CD4-positive, alpha-beta memory T cell (primary cell): ENCODE measurements at regions not wholly inside any gene's neighbourhood (a gene's known extent, or its start where the extent isn't known, plus 50 kb on each side); places are given as distances from the start of the nearest gene placed in this dataset.

Source experiments
- CTCF ChIA-PET: fragments of 350-600 bp; sonication (Branson Sonifier 250); formaldehyde crosslinking; loops from one replicate; lab custom pipeline; 2021; ENCODE audit warnings: inconsistent platforms; ENCODE audit not compliant: partially characterized antibody; lab: Charles Lee
- POLR2A ChIA-PET: fragments of 350-600 bp; sonication (Branson Sonifier 250); formaldehyde crosslinking; loops from one replicate; lab custom pipeline; 2021; ENCODE audit not compliant: partially characterized antibody; lab: Charles Lee
- DNase-seq, 5 donors: peaks; one replicate each; pipeline versions ENCODE4 v3.0.0 to v3.0.0-alpha.2; 2020 to 2022; ENCODE audit warnings: mixed read lengths in 1 of 5
- H3K27ac ChIP-seq: one replicate; pipeline ENCODE4 v1.7.0; 2013; ENCODE audit warnings: low read depth, low read length
- H3K27me3 ChIP-seq: 2 replicates; pipeline ENCODE4 v1.7.0; 2013; ENCODE audit warnings: mild to moderate bottlenecking, low read length, moderate library complexity; ENCODE audit not compliant: insufficient read depth
- H3K36me3 ChIP-seq: 2 replicates; pipeline ENCODE4 v1.7.0; 2013; ENCODE audit warnings: mild to moderate bottlenecking, low read length, moderate library complexity; ENCODE audit not compliant: insufficient read depth
- H3K4me1 ChIP-seq: 2 replicates; pipeline ENCODE4 v1.7.0; 2013; ENCODE audit warnings: mild to moderate bottlenecking, low read length, moderate library complexity; ENCODE audit not compliant: insufficient read depth
- H3K4me3 ChIP-seq, 2 donors: one replicate each; pipeline ENCODE4 v1.7.0; 2013; ENCODE audit warnings: low read length in 2 of 2, mild to moderate bottlenecking in 1 of 2
- H3K9me3 ChIP-seq, 2 donors: one replicate each; pipeline ENCODE4 v1.7.0; 2013; ENCODE audit warnings: low read length in 2 of 2, control low read depth in 1 of 2; ENCODE audit not compliant: control insufficient read depth in 1 of 2
- H3K27ac Mint-ChIP-seq, 7 donors: one replicate each; pipeline ENCODE4 v1.8.0; 2020 to 2021; ENCODE audit warnings: mixed read lengths in 7 of 7, mild to moderate bottlenecking in 6 of 7, inconsistent platforms in 3 of 7, moderate library complexity in 3 of 7
- H3K27me3 Mint-ChIP-seq, 2 donors: one replicate each; pipeline ENCODE4 v1.8.0; 2020 to 2021; ENCODE audit warnings: mixed read lengths in 2 of 2
- H3K36me3 Mint-ChIP-seq, 2 donors: one replicate each; pipeline ENCODE4 v1.8.0; 2020 to 2021; ENCODE audit warnings: mixed read lengths in 2 of 2, inconsistent platforms in 1 of 2, mild to moderate bottlenecking in 1 of 2
- H3K4me1 Mint-ChIP-seq, 4 donors: one replicate each; pipeline ENCODE4 v1.8.0; 2020 to 2021; ENCODE audit warnings: mixed read lengths in 4 of 4, mild to moderate bottlenecking in 1 of 4
- H3K4me3 Mint-ChIP-seq, 8 donors: one replicate each; pipeline ENCODE4 v1.8.0; 2020 to 2021; ENCODE audit warnings: mixed read lengths in 8 of 8, mild to moderate bottlenecking in 7 of 8, moderate library complexity in 6 of 8, inconsistent platforms in 3 of 8
- H3K9me3 Mint-ChIP-seq, 8 donors: one replicate each; pipeline ENCODE4 v1.8.0; 2020 to 2021; ENCODE audit warnings: mixed read lengths in 8 of 8, mild to moderate bottlenecking in 5 of 8, inconsistent platforms in 3 of 8, moderate library complexity in 1 of 8
- intact Hi-C: fragments of 100-400 bp; cut with micrococcal nuclease; formaldehyde crosslinking; loops from one replicate; pipeline ENCODE4 v1.15.1; 2023

DNA sequence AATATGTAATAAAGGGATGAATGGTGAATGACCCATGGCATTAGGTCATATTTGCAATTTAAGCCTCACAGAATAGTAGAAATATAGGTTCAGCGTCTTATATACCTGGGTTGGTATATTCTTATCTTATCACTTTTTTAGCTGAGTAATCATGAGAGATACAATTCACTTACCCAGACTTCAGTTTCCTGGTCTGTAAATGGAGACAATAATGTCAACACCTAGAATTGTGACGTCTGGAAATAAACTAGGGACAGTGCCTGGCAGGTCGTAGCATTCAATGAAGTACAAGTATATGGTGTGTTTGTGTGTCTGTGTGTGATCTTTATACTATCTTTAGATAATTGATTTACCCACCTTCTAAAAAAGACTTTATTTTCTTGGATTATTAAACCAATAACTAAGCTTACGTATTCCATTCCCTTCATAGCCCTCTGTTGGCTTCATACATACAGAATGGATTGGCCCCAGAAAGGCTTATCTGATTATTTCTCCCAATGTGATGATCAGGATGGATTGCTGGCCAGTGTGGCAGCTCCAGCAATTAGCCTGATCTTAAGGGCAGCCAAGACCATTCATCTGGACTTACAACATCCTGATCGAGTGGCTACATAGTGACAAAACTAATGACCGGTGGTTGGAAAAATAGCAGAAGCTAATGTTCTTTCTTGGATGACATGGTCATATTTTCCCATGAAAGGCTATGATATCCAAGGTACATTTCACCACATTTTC is 121.2 kb upstream of the NPVF start:
- Mint-ChIP-seq H3K9me3 (peaks cover 0 to 4% (median 0%) of the 10 kb centered on the region in 8 donors), H3K36me3 (no peaks in the 10 kb centered on the region), H3K4me3 (no peak overlapping the region), H3K27ac (no peak overlapping the region), H3K4me1 (peaks cover 0 to 3% (median 0%) of the 10 kb centered on the region in 4 donors), H3K27me3 (peaks cover 7 to 12% of the 10 kb centered on the region in 2 donors)
- no peaks in the 10 kb centered on the region for H3K4me1 ChIP-seq
- no peak for DNase-seq
- H3K36me3 ChIP-seq, result no peaks in the 10 kb centered on the region
- no peak overlapping the region for H3K27ac ChIP-seq
- no peaks in the 10 kb centered on the region for H3K9me3 ChIP-seq
- no peaks in the 10 kb centered on the region for H3K27me3 ChIP-seq
- POLR2A ChIA-PET, result no interaction called here
- CTCF ChIA-PET, result no interaction called here
- no peak overlapping the region for H3K4me3 ChIP-seq
- intact Hi-C loops, result no loop called here

DNA sequence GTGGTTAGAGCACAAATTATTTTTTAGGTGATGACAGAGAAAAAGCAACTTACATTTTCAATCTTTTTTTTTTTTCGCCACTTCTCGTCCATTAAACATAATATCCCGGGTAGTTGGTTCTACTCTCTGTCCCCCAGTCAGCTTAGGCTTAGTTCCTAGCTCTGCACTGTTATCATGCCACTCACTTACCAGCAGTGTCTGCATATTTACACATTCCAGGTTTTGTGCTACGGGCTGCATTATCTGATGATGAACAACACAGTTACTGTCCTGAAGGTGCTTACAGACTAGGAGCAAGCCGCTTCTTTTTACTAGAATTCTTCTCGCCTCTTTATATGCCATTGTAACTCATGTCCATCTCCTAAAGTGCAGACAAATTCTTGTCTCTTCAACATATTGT is 121.8 kb upstream of the NPVF start:
- DNase-seq, result no peak

DNA sequence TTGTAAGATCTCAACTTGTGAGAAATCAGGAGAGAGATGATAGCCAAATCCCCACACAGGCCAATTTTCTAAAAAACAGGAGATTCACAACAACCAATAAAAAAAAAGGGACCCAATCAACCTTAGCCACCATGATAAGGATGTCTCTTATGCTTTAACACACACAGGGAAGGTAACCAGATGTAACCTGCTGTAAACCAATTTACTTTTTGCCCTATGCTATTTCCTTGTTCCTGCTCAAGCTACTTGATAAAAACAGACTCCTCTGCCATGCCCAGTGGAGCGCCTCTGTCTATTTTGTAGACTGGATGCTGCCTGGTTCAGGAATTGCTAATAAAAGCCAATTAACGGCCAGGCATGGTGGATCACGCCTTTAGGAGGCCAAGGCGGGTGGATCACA is 123.5 kb upstream of the NPVF start:
- no peak for DNase-seq
- H3K9me3 ChIP-seq, result no peaks in the 10 kb centered on the region
- Mint-ChIP-seq H3K4me1 (peaks cover 0 to 3% (median 0%) of the 10 kb centered on the region in 4 donors), H3K27ac (no peak overlapping the region), H3K4me3 (no peak overlapping the region), H3K27me3 (peaks cover 3 to 12% of the 10 kb centered on the region in 2 donors), H3K36me3 (no peaks in the 10 kb centered on the region), H3K9me3 (peaks cover 0 to 4% (median 0%) of the 10 kb centered on the region in 8 donors)
- no peak overlapping the region for H3K27ac ChIP-seq
- H3K36me3 ChIP-seq, result no peaks in the 10 kb centered on the region
- ChIA-PET POLR2A (no interaction called here), CTCF (no interaction called here)
- H3K4me3 ChIP-seq, result no peak overlapping the region
- H3K27me3 ChIP-seq, result no peaks in the 10 kb centered on the region
- intact Hi-C loops, result no loop called here
- no peaks in the 10 kb centered on the region for H3K4me1 ChIP-seq

More for the DNA sequence above, 121.8 kb upstream of the NPVF start:
- POLR2A ChIA-PET, result no interaction called here
- Mint-ChIP-seq H3K4me3 (no peak overlapping the region), H3K4me1 (peaks cover 0 to 3% (median 0%) of the 10 kb centered on the region in 4 donors), H3K27me3 (peaks cover 7 to 12% of the 10 kb centered on the region in 2 donors), H3K9me3 (peaks cover 0 to 4% (median 0%) of the 10 kb centered on the region in 8 donors), H3K27ac (no peak overlapping the region), H3K36me3 (no peaks in the 10 kb centered on the region)
- intact Hi-C loops, result no loop called here
- H3K9me3 ChIP-seq, result no peaks in the 10 kb centered on the region
- H3K27me3 ChIP-seq, result no peaks in the 10 kb centered on the region
- H3K27ac ChIP-seq, result no peak overlapping the region
- no peaks in the 10 kb centered on the region for H3K4me1 ChIP-seq
- H3K4me3 ChIP-seq, result no peak overlapping the region
- no peaks in the 10 kb centered on the region for H3K36me3 ChIP-seq
- CTCF ChIA-PET, result no interaction called here

DNA sequence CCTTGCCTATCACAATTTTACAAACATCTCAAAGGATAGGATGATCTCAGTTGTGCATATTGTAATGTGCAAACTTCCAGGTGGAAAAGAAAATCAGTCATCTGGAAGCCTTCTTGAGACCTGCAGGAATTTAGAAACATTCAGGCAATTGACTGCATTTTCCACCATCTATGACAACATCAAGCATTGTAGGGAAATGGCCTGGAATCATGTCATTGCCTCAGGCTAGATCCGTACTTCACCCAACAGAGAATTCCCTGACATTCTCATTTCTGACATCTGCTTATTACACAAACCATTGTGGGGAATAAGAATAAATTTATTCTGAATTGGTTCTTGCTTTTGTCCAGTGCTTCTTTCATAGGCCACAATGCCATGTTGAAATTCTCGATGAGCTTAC is 124.9 kb upstream of the NPVF start:
- POLR2A ChIA-PET, result no interaction called here
- Mint-ChIP-seq H3K9me3 (peaks cover 0 to 4% (median 0%) of the 10 kb centered on the region in 8 donors), H3K36me3 (no peaks in the 10 kb centered on the region), H3K4me3 (no peak overlapping the region), H3K4me1 (peaks cover 0 to 3% (median 0%) of the 10 kb centered on the region in 4 donors), H3K27me3 (peaks cover 3 to 10% of the 10 kb centered on the region in 2 donors), H3K27ac (no peak overlapping the region)
- H3K4me1 ChIP-seq, result no peaks in the 10 kb centered on the region
- no peaks in the 10 kb centered on the region for H3K27me3 ChIP-seq
- intact Hi-C loops, result no loop called here
- H3K27ac ChIP-seq, result no peak overlapping the region
- no peak for DNase-seq
- H3K36me3 ChIP-seq, result no peaks in the 10 kb centered on the region
- H3K9me3 ChIP-seq, result no peaks in the 10 kb centered on the region
- CTCF ChIA-PET, result no interaction called here
- H3K4me3 ChIP-seq, result no peak overlapping the region

DNA sequence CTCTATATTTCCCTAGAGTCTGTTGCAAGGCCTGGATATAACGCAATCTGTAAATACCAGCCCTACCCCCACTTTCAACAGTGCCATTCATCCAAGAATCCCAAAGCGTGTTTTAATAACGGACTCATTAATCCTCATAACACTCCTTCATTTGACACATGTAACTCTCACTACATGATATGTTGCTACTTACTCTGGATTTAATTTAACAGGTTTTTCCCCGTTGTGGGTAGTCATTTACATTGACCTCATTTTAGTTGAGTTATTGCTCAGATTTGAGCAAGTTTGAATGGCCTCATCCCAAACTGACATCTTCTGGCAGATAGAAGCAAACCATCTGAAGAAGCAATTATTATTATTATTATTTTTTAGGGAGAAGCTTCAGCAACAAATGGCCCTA is 125.4 kb upstream of the NPVF start:
- ChIA-PET CTCF (no interaction called here), POLR2A (no interaction called here)
- peaks cover 3 to 10% of the 10 kb centered on the region in 2 donors for H3K27me3 Mint-ChIP-seq

DNA sequence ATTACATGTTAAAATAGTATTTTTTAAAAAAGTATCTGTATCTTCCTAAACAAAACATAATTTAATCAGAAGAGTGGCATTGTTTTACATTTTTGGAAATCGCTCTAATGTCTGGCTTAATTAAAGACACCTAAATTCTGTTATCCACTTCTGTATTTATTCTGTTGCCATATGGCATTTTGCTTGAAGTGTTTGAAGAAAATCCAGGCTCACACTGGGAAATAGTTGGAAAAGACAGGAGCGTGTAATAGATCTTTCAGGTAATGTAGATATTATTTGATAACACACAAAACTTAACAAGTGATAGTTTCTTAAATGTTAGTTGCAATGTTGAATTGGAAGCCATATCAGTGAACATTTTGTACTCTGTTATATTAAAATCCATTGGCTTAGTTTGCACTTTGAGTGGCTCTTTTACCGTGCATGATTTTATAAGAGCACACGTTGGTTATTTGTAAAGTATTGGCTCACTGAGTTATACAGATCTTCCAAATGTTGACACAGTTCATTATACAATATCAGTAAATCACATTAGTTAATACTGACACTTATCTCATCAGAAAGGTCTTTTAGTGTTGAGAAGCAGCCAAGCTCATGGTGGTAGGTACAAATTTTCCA is 128.4 kb upstream of the NPVF start:
- no peak for DNase-seq
- Mint-ChIP-seq H3K4me3 (no peak overlapping the region), H3K9me3 (peaks cover 0 to 2% (median 0%) of the 10 kb centered on the region in 8 donors), H3K4me1 (peaks cover 0 to 6% (median 2%) of the 10 kb centered on the region in 4 donors), H3K27ac (no peak overlapping the region), H3K36me3 (no peaks in the 10 kb centered on the region), H3K27me3 (peaks cover 1 to 7% of the 10 kb centered on the region in 2 donors)
- no peaks in the 10 kb centered on the region for H3K36me3 ChIP-seq
- POLR2A ChIA-PET, result no interaction called here
- no peak overlapping the region for H3K4me3 ChIP-seq
- intact Hi-C loops, result no loop called here
- no peak overlapping the region for H3K27ac ChIP-seq
- H3K9me3 ChIP-seq, result no peaks in the 10 kb centered on the region
- CTCF ChIA-PET, result no interaction called here
- H3K27me3 ChIP-seq, result no peaks in the 10 kb centered on the region
- no peaks in the 10 kb centered on the region for H3K4me1 ChIP-seq

More for the DNA sequence above, 125.4 kb upstream of the NPVF start:
- no peak overlapping the region for H3K4me3 ChIP-seq
- H3K36me3 ChIP-seq, result no peaks in the 10 kb centered on the region
- H3K4me3 Mint-ChIP-seq, result no peak overlapping the region
- H3K9me3 Mint-ChIP-seq, result peaks cover 0 to 4% (median 0%) of the 10 kb centered on the region in 8 donors
- H3K36me3 Mint-ChIP-seq, result no peaks in the 10 kb centered on the region
- H3K27ac ChIP-seq, result no peak overlapping the region
- no peak for DNase-seq
- no peaks in the 10 kb centered on the region for H3K9me3 ChIP-seq
- intact Hi-C loops, result no loop called here
- H3K27me3 ChIP-seq, result no peaks in the 10 kb centered on the region
- no peak overlapping the region for H3K27ac Mint-ChIP-seq
- H3K4me1 ChIP-seq, result no peaks in the 10 kb centered on the region
- peaks cover 0 to 3% (median 0%) of the 10 kb centered on the region in 4 donors for H3K4me1 Mint-ChIP-seq

DNA sequence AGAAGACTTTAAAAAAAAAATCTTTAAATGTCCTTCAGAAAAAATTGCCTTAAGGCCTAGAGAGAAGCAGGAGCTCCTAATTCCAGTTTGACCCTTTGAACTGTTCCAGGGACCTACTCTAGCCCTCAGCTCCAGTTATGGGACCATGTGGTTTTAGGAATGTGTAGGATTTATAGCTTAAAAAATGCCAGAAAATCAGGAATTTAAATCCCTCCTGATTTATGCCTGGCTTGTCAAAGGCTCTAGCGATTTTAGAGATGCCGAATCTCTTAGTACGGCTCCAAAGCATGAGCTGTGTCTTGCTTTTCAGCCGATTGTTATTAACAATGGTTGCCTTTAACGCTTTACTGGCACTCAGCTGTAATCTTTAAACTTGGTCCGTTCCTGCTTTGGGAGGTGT is 130.6 kb upstream of the NPVF start:
- Mint-ChIP-seq H3K4me1 (peaks cover 0 to 4% (median 2%) of the 10 kb centered on the region in 4 donors), H3K4me3 (no peak overlapping the region), H3K9me3 (peaks cover 0 to 2% (median 0%) of the 10 kb centered on the region in 8 donors), H3K27ac (no peak overlapping the region), H3K36me3 (no peaks in the 10 kb centered on the region), H3K27me3 (peaks cover 1 to 2% of the 10 kb centered on the region in 2 donors)
- ChIA-PET POLR2A (no interaction called here), CTCF (no interaction called here)
- Histone ChIP-seq H3K9me3 (no peaks in the 10 kb centered on the region), H3K4me1 (no peaks in the 10 kb centered on the region), H3K27ac (no peak overlapping the region), H3K4me3 (no peak overlapping the region), H3K36me3 (no peaks in the 10 kb centered on the region), H3K27me3 (no peaks in the 10 kb centered on the region)
- DNase-seq, result no peak
- intact Hi-C loops, result no loop called here
